ENCODE measurements at regions not wholly inside any gene's neighbourhood (a gene's known extent, or its start where the extent isn't known, plus 50 kb on each side); places are given as distances from the start of the nearest gene placed in this dataset.

DNA sequence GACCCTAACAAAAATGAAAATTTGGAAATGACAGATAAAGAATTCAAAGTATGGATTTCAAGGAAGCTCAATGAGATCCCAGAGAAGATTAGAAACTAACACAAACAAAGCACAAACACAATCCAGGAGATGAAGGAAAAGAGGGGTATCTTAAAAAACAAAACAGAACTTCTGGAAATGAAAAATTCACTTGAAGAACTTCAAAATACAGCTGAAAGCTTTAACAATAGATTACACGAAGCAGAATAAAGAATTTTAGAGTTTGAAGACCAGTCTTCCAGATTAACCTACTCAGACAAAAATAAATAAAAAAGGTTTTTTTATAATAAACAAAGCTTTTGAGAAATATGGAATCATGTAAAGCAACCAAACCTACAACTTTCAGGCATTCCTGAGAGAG, 671.8 kb upstream of the SLC39A10 start:
- no peak overlapping the region for H3K27ac Mint-ChIP-seq
- H3K27me3 Mint-ChIP-seq (ENCODE audit: low read depth in 3 of 3), result peaks cover 0 to 3% (median 0%) of the 10 kb centered on the region in 3 donors
- H3K4me3 Mint-ChIP-seq, result no peak overlapping the region
- H3K4me1 Mint-ChIP-seq, result no peaks in the 10 kb centered on the region
- H3K36me3 Mint-ChIP-seq, result peaks cover 0 to 5% (median 3%) of the 10 kb centered on the region in 3 donors
- no peak for DNase-seq
- peaks cover 8 to 34% (median 17%) of the 10 kb centered on the region in 6 donors for H3K9me3 Mint-ChIP-seq

DNA sequence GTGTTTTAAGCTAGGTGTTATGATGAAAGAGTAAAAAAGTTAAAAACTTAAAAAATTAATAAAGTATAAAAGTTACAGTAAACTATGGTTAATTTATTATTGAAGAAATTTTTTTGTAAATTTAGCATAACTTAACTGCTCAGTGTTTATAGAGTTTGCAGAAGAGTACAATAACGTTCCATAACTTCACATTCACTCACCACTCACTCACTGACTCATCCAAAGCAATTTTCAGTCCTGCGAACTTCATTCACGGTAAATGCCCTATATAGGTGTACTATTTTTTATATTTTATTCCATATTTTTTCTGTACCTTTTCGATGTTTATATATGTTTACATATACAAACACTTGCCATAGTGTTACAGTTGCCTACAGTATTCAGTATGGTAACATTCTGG, 694.8 kb upstream of the SLC39A10 start:
- H3K4me1 Mint-ChIP-seq, result no peaks in the 10 kb centered on the region
- peaks cover 0 to 2% (median 0%) of the 10 kb centered on the region in 3 donors for H3K27me3 Mint-ChIP-seq (ENCODE audit: low read depth in 3 of 3)
- H3K27ac Mint-ChIP-seq, result no peak overlapping the region
- no peak for DNase-seq
- peaks cover 0 to 25% (median 4%) of the 10 kb centered on the region in 6 donors for H3K9me3 Mint-ChIP-seq
- H3K36me3 Mint-ChIP-seq, result no peaks in the 10 kb centered on the region
- no peak overlapping the region for H3K4me3 Mint-ChIP-seq

DNA sequence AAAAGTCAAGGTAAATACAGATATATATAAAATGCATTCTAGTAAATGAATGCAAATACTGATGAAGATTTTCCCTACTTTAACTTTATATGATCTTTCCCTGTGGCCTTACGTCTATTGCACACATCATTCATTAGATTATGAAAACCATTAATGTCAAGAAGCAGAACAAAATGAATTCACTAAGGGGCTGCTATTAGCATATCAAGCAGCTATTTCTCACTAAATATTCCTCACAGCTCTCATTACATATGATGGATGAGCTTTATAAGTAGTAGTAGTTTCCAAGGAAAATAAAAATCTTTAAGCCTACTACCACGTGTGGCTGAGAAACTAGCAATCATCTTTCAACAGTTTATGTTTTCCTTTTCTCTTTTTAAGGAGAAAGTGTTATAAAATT, 702.8 kb upstream of the SLC39A10 start:
- Mint-ChIP-seq H3K9me3 (peaks cover 4 to 19% (median 7%) of the 10 kb centered on the region in 6 donors), H3K4me3 (no peak overlapping the region), H3K36me3 (no peaks in the 10 kb centered on the region), H3K4me1 (no peaks in the 10 kb centered on the region), H3K27me3 (ENCODE audit: low read depth in 3 of 3) (peaks cover 0 to 2% (median 0%) of the 10 kb centered on the region in 3 donors), H3K27ac (no peak overlapping the region)
- no peak for DNase-seq

DNA sequence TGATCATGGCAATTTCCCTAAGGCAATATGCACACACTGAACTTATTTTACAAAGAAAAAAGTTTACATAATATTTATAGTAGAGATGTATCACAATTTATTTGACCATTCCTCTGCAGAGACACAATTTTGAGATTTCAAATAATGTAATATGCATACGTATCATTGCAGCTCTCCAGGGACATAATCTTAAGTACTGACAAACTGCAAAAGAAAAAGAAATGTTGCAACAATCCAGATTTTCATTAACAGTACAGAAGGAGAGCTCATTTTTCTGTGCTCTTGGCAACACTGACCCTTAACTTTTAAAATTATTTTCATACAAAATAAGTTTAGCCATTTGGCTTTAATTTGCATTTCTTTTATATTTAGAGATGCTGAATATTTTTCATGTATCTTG, 710.2 kb upstream of the SLC39A10 start:
- Mint-ChIP-seq H3K27ac (no peak overlapping the region), H3K27me3 (ENCODE audit: low read depth in 3 of 3) (peaks cover 0 to 4% (median 0%) of the 10 kb centered on the region in 3 donors), H3K36me3 (no peaks in the 10 kb centered on the region), H3K9me3 (peaks cover 0 to 9% (median 4%) of the 10 kb centered on the region in 6 donors), H3K4me1 (no peaks in the 10 kb centered on the region), H3K4me3 (no peak overlapping the region)
- DNase-seq, result no peak

DNA sequence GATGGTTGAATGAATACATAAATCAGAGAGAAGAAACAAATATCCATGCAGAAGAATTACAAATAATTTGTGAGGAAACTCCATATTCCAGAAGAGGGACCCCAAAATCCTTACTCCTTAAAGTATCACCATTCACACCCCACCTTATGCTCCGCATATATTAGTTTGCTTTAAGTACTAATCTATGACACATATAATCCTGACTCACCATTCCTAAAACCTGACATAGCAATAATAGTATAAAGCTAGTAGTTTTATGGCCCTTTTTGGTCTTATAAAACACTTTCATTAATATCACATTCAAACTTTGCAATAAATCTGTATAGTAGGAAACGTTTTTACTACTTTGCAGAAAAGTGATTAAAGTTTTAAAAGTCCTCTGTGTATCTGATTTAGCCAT, 719.0 kb upstream of the SLC39A10 start:
- H3K27me3 Mint-ChIP-seq (ENCODE audit: low read depth in 3 of 3), result peaks cover 1 to 7% (median 5%) of the 10 kb centered on the region in 3 donors
- no peak for DNase-seq
- H3K4me1 Mint-ChIP-seq, result no peaks in the 10 kb centered on the region
- no peak overlapping the region for H3K4me3 Mint-ChIP-seq
- H3K36me3 Mint-ChIP-seq, result no peaks in the 10 kb centered on the region
- no peak overlapping the region for H3K27ac Mint-ChIP-seq
- H3K9me3 Mint-ChIP-seq, result peaks cover 0 to 17% (median 9%) of the 10 kb centered on the region in 6 donors

DNA sequence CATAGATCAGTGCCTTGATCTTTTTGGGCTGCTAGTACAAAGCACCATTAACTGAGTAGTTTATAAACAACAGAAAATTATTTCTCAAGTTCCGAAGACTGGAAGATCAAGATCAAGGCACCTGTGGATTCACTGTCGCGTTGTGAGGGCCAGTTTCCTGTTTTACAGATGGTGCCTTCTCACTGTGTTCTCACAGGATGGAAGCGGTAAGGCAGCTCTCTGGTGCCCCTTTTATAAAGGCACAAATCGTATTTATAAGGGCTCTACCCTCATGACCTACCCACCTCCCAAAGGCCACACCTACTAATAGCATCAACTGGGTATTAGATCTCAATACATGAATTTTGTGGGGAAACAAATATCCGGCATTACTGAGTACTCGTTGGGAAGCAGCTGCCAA, 729.5 kb upstream of the SLC39A10 start:
- Mint-ChIP-seq H3K9me3 (peaks cover 0 to 2% (median 0%) of the 10 kb centered on the region in 6 donors), H3K27ac (no peak overlapping the region), H3K4me1 (no peaks in the 10 kb centered on the region), H3K27me3 (ENCODE audit: low read depth in 3 of 3) (peaks cover 0 to 4% (median 0%) of the 10 kb centered on the region in 3 donors), H3K4me3 (no peak overlapping the region), H3K36me3 (no peaks in the 10 kb centered on the region)
- DNase-seq, result no peak

DNA sequence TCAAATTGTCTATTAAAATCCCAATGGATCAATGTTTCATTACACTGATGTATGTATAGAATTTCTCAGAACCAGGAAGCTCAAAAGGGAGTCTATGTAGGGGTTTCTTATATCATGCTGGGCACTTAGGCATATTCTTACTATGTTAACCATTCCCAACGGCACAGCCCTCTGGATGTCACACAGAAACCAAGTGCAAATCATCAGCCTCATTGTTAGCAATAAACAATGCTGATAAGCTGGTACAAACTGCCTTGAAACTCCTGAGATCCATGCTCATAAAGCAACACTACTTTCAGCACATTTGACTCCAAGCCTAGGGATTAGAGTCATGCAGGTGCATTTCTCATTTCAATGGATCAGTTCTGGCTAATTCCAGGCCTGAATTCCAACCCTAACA, 730.2 kb upstream of the SLC39A10 start:
- Mint-ChIP-seq H3K9me3 (peaks cover 0 to 2% (median 0%) of the 10 kb centered on the region in 6 donors), H3K4me1 (no peaks in the 10 kb centered on the region), H3K36me3 (no peaks in the 10 kb centered on the region), H3K27ac (no peak overlapping the region), H3K27me3 (ENCODE audit: low read depth in 3 of 3) (peaks cover 0 to 4% (median 0%) of the 10 kb centered on the region in 3 donors), H3K4me3 (no peak overlapping the region)
- DNase-seq, result no peak

DNA sequence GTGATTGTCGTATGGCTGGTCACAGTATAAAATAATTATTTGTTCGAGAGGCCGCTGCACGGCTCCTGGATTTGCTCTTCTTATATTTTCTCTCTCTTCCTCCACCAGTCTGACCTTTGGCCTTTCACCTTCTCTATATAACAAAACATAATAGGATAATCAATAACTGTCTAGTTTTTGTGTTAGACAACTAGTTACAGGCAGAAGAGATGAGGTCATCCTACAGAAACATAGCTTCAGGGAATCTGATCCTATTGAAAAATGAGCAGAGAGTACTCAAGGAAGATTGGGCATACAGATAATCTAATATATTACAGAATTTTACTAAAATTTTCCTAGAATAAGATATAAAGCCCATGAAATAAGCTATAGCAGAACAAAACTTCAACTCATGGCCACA, 731.3 kb upstream of the SLC39A10 start:
- H3K9me3 Mint-ChIP-seq, result peaks cover 0 to 2% (median 0%) of the 10 kb centered on the region in 6 donors
- no peak overlapping the region for H3K4me3 Mint-ChIP-seq
- no peak for DNase-seq
- peaks cover 0 to 4% (median 0%) of the 10 kb centered on the region in 3 donors for H3K27me3 Mint-ChIP-seq (ENCODE audit: low read depth in 3 of 3)
- H3K36me3 Mint-ChIP-seq, result no peaks in the 10 kb centered on the region
- no peak overlapping the region for H3K27ac Mint-ChIP-seq
- no peaks in the 10 kb centered on the region for H3K4me1 Mint-ChIP-seq

DNA sequence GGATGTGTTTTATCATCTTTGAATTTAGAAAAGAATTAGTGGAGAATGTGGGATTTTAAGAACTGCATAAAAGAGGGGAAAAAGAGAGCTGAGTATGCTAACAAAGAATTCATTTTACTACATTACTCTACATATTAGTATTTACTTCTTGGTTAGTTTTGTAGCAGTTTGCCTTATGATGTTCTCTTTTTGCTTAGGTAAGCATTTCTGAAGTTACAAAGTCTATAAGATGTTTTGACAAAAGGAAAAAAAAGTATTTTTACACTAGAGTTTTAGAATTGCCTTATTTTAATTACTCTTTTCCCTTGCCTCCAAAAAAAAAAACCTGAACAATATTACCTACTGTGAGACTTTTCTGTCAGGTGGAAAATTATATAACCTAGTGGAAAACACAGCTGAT, 739.5 kb upstream of the SLC39A10 start:
- H3K27me3 Mint-ChIP-seq (ENCODE audit: low read depth in 3 of 3), result no peaks in the 10 kb centered on the region
- DNase-seq, result no peak
- H3K36me3 Mint-ChIP-seq, result no peaks in the 10 kb centered on the region
- H3K4me3 Mint-ChIP-seq, result no peak overlapping the region
- H3K9me3 Mint-ChIP-seq, result peaks cover 0 to 12% (median 1%) of the 10 kb centered on the region in 6 donors
- H3K4me1 Mint-ChIP-seq, result no peaks in the 10 kb centered on the region
- no peak overlapping the region for H3K27ac Mint-ChIP-seq

DNA sequence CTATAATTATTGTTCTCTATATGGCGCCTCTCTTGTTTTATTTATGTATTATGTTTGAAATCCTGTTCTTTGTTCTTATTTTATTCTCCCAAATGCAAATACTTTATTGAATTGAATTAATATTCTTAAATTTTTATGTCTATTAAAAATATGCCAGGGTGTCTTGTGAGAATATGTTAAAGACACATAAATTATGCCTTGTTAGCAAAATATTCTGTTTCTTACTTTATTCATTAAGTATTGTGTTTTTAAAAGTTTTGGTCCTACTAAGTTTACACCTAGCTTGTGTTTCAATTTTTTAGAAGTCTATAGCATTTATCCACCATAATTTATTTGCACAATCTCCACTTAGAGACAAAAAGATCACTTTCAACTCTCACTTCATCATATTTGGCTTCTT, 741.5 kb upstream of the SLC39A10 start:
- no peaks in the 10 kb centered on the region for H3K36me3 Mint-ChIP-seq

DNA sequence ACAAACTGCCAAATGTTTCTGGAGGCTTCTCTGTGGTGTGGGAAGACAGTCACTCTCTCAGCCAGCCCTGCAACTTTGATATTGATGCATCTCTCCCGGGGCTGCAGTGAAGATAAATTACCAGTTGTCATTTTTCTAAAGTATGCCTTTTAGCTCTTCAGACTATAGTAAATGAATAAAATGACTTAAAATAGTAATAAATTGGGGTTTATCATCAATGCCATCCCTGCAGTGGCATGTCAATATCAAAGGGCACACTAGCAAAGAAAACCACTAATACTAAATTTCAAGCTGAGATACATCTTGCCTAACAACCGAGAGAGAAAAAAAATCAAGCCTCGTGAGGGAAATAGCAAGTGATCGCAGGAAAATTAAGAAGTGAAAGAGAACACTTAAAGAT, 749.5 kb upstream of the SLC39A10 start:
- DNase-seq, result no peak
- no peaks in the 10 kb centered on the region for H3K36me3 Mint-ChIP-seq
- H3K4me3 Mint-ChIP-seq, result no peak overlapping the region
- H3K27ac Mint-ChIP-seq, result no peak overlapping the region
- no peaks in the 10 kb centered on the region for H3K27me3 Mint-ChIP-seq (ENCODE audit: low read depth in 3 of 3)
- H3K4me1 Mint-ChIP-seq, result no peaks in the 10 kb centered on the region
- H3K9me3 Mint-ChIP-seq, result peaks cover 0 to 11% (median 2%) of the 10 kb centered on the region in 6 donors

More for the DNA sequence above, 741.5 kb upstream of the SLC39A10 start:
- no peaks in the 10 kb centered on the region for H3K27me3 Mint-ChIP-seq (ENCODE audit: low read depth in 3 of 3)
- no peak overlapping the region for H3K27ac Mint-ChIP-seq
- H3K9me3 Mint-ChIP-seq, result peaks cover 0 to 12% (median 1%) of the 10 kb centered on the region in 6 donors
- no peak overlapping the region for H3K4me3 Mint-ChIP-seq
- H3K4me1 Mint-ChIP-seq, result no peaks in the 10 kb centered on the region
- no peak for DNase-seq

DNA sequence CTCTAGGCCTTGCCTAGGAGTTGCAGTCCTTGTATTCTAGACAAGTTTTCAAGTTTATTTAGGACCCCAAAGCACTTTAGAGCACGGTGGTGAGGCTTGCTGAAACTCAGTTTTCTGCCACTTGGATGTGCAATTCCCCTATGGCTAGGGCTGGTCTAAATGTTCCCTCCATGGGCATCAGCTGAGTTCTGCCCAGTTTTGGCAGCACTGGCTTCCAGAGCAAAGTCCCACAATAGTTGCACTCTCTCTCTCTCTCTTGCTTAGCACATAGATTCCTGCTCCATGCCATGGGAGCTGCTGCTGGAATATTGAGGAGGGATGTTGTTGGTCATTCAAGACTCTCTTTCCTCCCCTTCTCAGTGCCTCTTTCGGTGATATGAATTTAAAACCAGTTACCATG, 760.2 kb upstream of the SLC39A10 start:
- Mint-ChIP-seq H3K27me3 (ENCODE audit: low read depth in 3 of 3) (peaks cover 0 to 1% (median 0%) of the 10 kb centered on the region in 3 donors), H3K4me1 (no peaks in the 10 kb centered on the region), H3K9me3 (peaks cover 2 to 20% (median 5%) of the 10 kb centered on the region in 6 donors), H3K27ac (no peak overlapping the region), H3K4me3 (no peak overlapping the region), H3K36me3 (no peaks in the 10 kb centered on the region)
- DNase-seq, result no peak

DNA sequence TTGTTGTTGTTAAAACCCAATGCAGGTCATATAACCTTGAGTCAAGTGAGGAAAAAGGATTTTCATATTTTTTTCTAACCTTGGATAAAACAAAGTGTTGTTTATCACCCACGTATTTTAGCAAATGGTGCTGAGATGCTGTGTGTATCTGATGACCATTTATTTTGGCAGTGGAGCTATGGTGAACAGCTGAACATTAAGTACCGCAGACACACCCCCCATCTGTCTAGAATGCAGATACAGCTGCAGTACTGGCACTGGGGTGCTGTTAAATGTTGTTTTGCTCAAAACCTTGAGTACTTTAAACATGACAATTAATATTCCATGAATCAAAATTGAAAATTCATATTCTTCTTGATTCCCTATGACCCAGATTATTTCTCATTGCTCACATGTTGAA, 773.3 kb upstream of the SLC39A10 start:
- Mint-ChIP-seq H3K9me3 (peaks cover 0 to 3% (median under 1%) of the 10 kb centered on the region in 6 donors), H3K4me3 (no peak overlapping the region), H3K36me3 (no peaks in the 10 kb centered on the region), H3K4me1 (no peaks in the 10 kb centered on the region), H3K27ac (no peak overlapping the region), H3K27me3 (ENCODE audit: low read depth in 3 of 3) (peaks cover 0 to 1% (median 0%) of the 10 kb centered on the region in 3 donors)
- no peak for DNase-seq

DNA sequence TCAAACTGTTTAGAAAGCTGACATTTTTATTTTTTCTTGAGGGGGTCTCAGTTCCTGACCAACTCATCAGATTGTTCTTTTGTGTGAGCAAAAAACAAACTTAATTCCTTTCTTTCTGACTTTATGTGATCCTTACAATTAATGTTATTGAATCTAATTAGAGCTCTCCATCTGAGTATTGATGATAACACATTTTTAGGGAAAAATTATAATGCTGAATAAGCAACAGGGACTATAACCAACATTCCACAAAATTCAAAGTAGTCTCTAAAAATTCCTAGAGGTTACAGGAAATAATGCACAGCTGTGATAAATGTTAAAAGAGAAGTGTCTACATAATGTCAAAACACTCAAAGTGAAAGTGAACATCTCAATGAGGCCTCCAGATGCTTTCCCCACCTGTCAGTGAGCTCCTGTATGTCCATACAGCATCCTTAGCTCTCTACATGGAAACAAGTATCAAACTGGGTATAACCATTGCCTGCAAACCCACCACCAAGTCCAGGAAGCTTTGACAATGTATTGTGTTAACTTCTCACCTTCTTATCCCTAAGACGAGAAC, 786.0 kb upstream of the SLC39A10 start:
- Mint-ChIP-seq H3K27ac (no peak overlapping the region), H3K36me3 (no peaks in the 10 kb centered on the region), H3K9me3 (peaks cover 0 to 2% (median 0%) of the 10 kb centered on the region in 6 donors), H3K27me3 (ENCODE audit: low read depth in 3 of 3) (no peaks in the 10 kb centered on the region), H3K4me3 (no peak overlapping the region), H3K4me1 (no peaks in the 10 kb centered on the region)
- DNase-seq, result no peak

DNA sequence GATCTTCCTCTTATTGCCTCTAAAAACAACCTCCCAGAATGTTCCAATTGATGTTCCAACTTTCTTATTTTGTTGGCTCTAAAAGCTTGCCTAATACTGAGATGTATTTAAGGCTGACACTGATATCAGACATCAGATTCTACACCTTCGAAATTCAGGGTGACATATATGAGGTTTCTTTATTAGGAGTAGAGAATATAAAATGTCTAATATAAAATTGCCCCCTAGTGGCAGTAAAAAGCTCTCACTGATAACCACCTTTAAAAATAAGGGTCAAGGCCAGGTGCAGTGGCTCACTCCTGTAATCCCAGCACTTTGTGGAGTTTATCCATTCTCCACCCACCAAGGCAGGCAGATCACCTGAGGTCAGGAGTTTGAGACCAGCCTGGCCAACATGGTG, 789.7 kb upstream of the SLC39A10 start:
- Mint-ChIP-seq H3K27me3 (ENCODE audit: low read depth in 3 of 3) (no peaks in the 10 kb centered on the region), H3K4me3 (no peak overlapping the region), H3K9me3 (peaks cover 0 to 2% (median 0%) of the 10 kb centered on the region in 6 donors), H3K27ac (no peak overlapping the region), H3K4me1 (no peaks in the 10 kb centered on the region), H3K36me3 (no peaks in the 10 kb centered on the region)
- no peak for DNase-seq

Data from immature natural killer cell (primary cell).